ENCODE measurements at regions not wholly inside any gene's neighbourhood (a gene's known extent, or its start where the extent isn't known, plus 50 kb on each side); places are given as distances from the start of the nearest gene placed in this dataset.
A peak's percentile ranks its signal among the peaks of the same experiment; 100 is the strongest.
"Not testable (repeated sequence)": the region's sequence is repeated elsewhere in the genome, so short reads cannot be mapped to it uniquely, and the experiment has no call there.

- not testable (repeated sequence) for H3K56ac ChIP-seq (ENCODE audit: low read length); H4K5ac ChIP-seq (ENCODE audit: low read length); H3K4me2 ChIP-seq (ENCODE audit: low read length); H3K27me3 ChIP-seq (ENCODE audit: insufficient read depth, low read length, poor library complexity); H3K18ac ChIP-seq (ENCODE audit: low read length); H3K9ac ChIP-seq (ENCODE audit: low read length); DNase-seq; H3K4ac ChIP-seq (ENCODE audit: low read depth, low read length); H2BK120ac ChIP-seq (ENCODE audit: low read depth, low read length); H3K36me3 ChIP-seq (ENCODE audit: control insufficient read depth, insufficient read depth, low read length); H2BK5ac ChIP-seq (ENCODE audit: low read length); H3K23ac ChIP-seq (ENCODE audit: low read length); H3K4me1 ChIP-seq (ENCODE audit: control insufficient read depth, low read depth, low read length); H3K27ac ChIP-seq (ENCODE audit: low read depth, low read length); H2AK5ac ChIP-seq (ENCODE audit: low read length); H3K4me3 ChIP-seq (ENCODE audit: low read length); H3K79me1 ChIP-seq (ENCODE audit: low read length); H3K79me2 ChIP-seq (ENCODE audit: control insufficient read depth, insufficient read depth, low read length); H4K8ac ChIP-seq (ENCODE audit: low read depth, low read length); H2BK15ac ChIP-seq (replicated peaks; ENCODE audit: low read depth)
- no CpG with 5 or more reads among the region's 6 CpGs for WGBS (ENCODE audit: extremely low coverage, insufficient coverage, low lambda C conversion rate)
Measured at GRCh38 chr2:123804126-123804525, 221.0 kb upstream of the CNTNAP5 start.

- H3K18ac ChIP-seq (ENCODE audit: low read length); H3K4me2 ChIP-seq (ENCODE audit: low read length); H3K23ac ChIP-seq (ENCODE audit: low read length); H3K79me2 ChIP-seq (ENCODE audit: control insufficient read depth, insufficient read depth, low read length); H3K36me3 ChIP-seq (ENCODE audit: control insufficient read depth, insufficient read depth, low read length); H3K27ac ChIP-seq (ENCODE audit: low read depth, low read length); H2BK15ac ChIP-seq (replicated peaks; ENCODE audit: low read depth); DNase-seq; H3K4me1 ChIP-seq (ENCODE audit: control insufficient read depth, low read depth, low read length); H3K4ac ChIP-seq (ENCODE audit: low read depth, low read length); H2AK5ac ChIP-seq (ENCODE audit: low read length); H2BK5ac ChIP-seq (ENCODE audit: low read length); H3K9ac ChIP-seq (ENCODE audit: low read length); H2BK120ac ChIP-seq (ENCODE audit: low read depth, low read length); H4K8ac ChIP-seq (ENCODE audit: low read depth, low read length); H3K56ac ChIP-seq (ENCODE audit: low read length); H4K5ac ChIP-seq (ENCODE audit: low read length); H3K79me1 ChIP-seq (ENCODE audit: low read length); H3K4me3 ChIP-seq (ENCODE audit: low read length); H3K27me3 ChIP-seq (ENCODE audit: insufficient read depth, low read length, poor library complexity): not testable (repeated sequence)
- no CpG with 5 or more reads among the region's 3 CpGs for WGBS (ENCODE audit: extremely low coverage, insufficient coverage, low lambda C conversion rate)
Measured at GRCh38 chr2:123805746-123806145, 219.3 kb upstream of the CNTNAP5 start.

GRCh38 chr2:123808243-123808642, 216.8 kb upstream of the CNTNAP5 start:
- H4K8ac ChIP-seq (ENCODE audit: low read depth, low read length): no peak overlapping the region
- peak; percentile 42 for DNase-seq

GRCh38 chr2:123811846-123812245, 213.2 kb upstream of the CNTNAP5 start:
- no peak overlapping the region for H3K18ac ChIP-seq (ENCODE audit: low read length)
- no CpG with 5 or more reads among the region's 1 CpG for WGBS (ENCODE audit: extremely low coverage, insufficient coverage, low lambda C conversion rate)
- H3K9ac ChIP-seq (ENCODE audit: low read length): no peak overlapping the region
- no peak overlapping the region for H3K4ac ChIP-seq (ENCODE audit: low read depth, low read length)
- H3K79me2 ChIP-seq (ENCODE audit: control insufficient read depth, insufficient read depth, low read length): no peaks in the 10 kb centered on the region
- no peaks in the 10 kb centered on the region for H3K36me3 ChIP-seq (ENCODE audit: control insufficient read depth, insufficient read depth, low read length)
- no peaks in the 10 kb centered on the region for H3K79me1 ChIP-seq (ENCODE audit: low read length)
- H3K56ac ChIP-seq (ENCODE audit: low read length): no peak overlapping the region
- no peaks in the 10 kb centered on the region for H3K27me3 ChIP-seq (ENCODE audit: insufficient read depth, low read length, poor library complexity)
- DNase-seq: no peak
- no peak overlapping the region for H3K27ac ChIP-seq (ENCODE audit: low read depth, low read length)
- no peak overlapping the region for H2AK5ac ChIP-seq (ENCODE audit: low read length)
- H3K23ac ChIP-seq (ENCODE audit: low read length): no peak overlapping the region
- H2BK15ac ChIP-seq (replicated peaks; ENCODE audit: low read depth): no peak overlapping the region
- no peak overlapping the region for H2BK5ac ChIP-seq (ENCODE audit: low read length)
- no peak overlapping the region for H4K5ac ChIP-seq (ENCODE audit: low read length)
- no peak overlapping the region for H2BK120ac ChIP-seq (ENCODE audit: low read depth, low read length)
- H3K4me2 ChIP-seq (ENCODE audit: low read length): no peak overlapping the region
- no peak overlapping the region for H3K4me3 ChIP-seq (ENCODE audit: low read length)
- H3K4me1 ChIP-seq (ENCODE audit: control insufficient read depth, low read depth, low read length): no peaks in the 10 kb centered on the region
- no peak overlapping the region for H4K8ac ChIP-seq (ENCODE audit: low read depth, low read length)

More at GRCh38 chr2:123808243-123808642, 216.8 kb upstream of the CNTNAP5 start:
- Histone ChIP-seq H3K4me2 (ENCODE audit: low read length) (no peak overlapping the region), H3K9ac (ENCODE audit: low read length) (no peak overlapping the region), H3K4me3 (ENCODE audit: low read length) (no peak overlapping the region), H3K79me2 (ENCODE audit: control insufficient read depth, insufficient read depth, low read length) (no peaks in the 10 kb centered on the region), H3K23ac (ENCODE audit: low read length) (no peak overlapping the region), H3K18ac (ENCODE audit: low read length) (no peak overlapping the region), H2BK120ac (ENCODE audit: low read depth, low read length) (no peak overlapping the region), H2AK5ac (ENCODE audit: low read length) (no peak overlapping the region), H4K5ac (ENCODE audit: low read length) (no peak overlapping the region), H2BK15ac (replicated peaks; ENCODE audit: low read depth) (no peak overlapping the region), H3K56ac (ENCODE audit: low read length) (no peak overlapping the region), H2BK5ac (ENCODE audit: low read length) (no peak overlapping the region), H3K36me3 (ENCODE audit: control insufficient read depth, insufficient read depth, low read length) (no peaks in the 10 kb centered on the region), H3K27ac (ENCODE audit: low read depth, low read length) (no peak overlapping the region), H3K4ac (ENCODE audit: low read depth, low read length) (no peak overlapping the region), H3K79me1 (ENCODE audit: low read length) (no peaks in the 10 kb centered on the region), H3K4me1 (ENCODE audit: control insufficient read depth, low read depth, low read length) (no peaks in the 10 kb centered on the region), H3K27me3 (ENCODE audit: insufficient read depth, low read length, poor library complexity) (no peaks in the 10 kb centered on the region)
- WGBS (ENCODE audit: extremely low coverage, insufficient coverage, low lambda C conversion rate): no CpG with 5 or more reads among the region's 2 CpGs

GRCh38 chr2:123816203-123816602, 208.9 kb upstream of the CNTNAP5 start:
- Histone ChIP-seq H4K8ac (ENCODE audit: low read depth, low read length) (no peak overlapping the region), H3K79me1 (ENCODE audit: low read length) (no peaks in the 10 kb centered on the region), H3K36me3 (ENCODE audit: control insufficient read depth, insufficient read depth, low read length) (no peaks in the 10 kb centered on the region), H3K79me2 (ENCODE audit: control insufficient read depth, insufficient read depth, low read length) (no peaks in the 10 kb centered on the region), H3K27ac (ENCODE audit: low read depth, low read length) (no peak overlapping the region), H3K4me1 (ENCODE audit: control insufficient read depth, low read depth, low read length) (no peaks in the 10 kb centered on the region), H3K56ac (ENCODE audit: low read length) (no peak overlapping the region), H3K9ac (ENCODE audit: low read length) (no peak overlapping the region), H2BK15ac (replicated peaks; ENCODE audit: low read depth) (no peak overlapping the region), H2BK120ac (ENCODE audit: low read depth, low read length) (no peak overlapping the region), H3K27me3 (ENCODE audit: insufficient read depth, low read length, poor library complexity) (no peaks in the 10 kb centered on the region), H2AK5ac (ENCODE audit: low read length) (no peak overlapping the region), H3K4ac (ENCODE audit: low read depth, low read length) (no peak overlapping the region), H3K18ac (ENCODE audit: low read length) (no peak overlapping the region), H4K5ac (ENCODE audit: low read length) (no peak overlapping the region), H3K23ac (ENCODE audit: low read length) (no peak overlapping the region), H3K4me2 (ENCODE audit: low read length) (no peak overlapping the region), H3K4me3 (ENCODE audit: low read length) (no peak overlapping the region), H2BK5ac (ENCODE audit: low read length) (no peak overlapping the region)
- DNase-seq: no peak
- no CpG with 5 or more reads among the region's 1 CpG for WGBS (ENCODE audit: extremely low coverage, insufficient coverage, low lambda C conversion rate)

GRCh38 chr2:123816928-123817327, 208.2 kb upstream of the CNTNAP5 start:
- Histone ChIP-seq H3K27me3 (ENCODE audit: insufficient read depth, low read length, poor library complexity) (no peaks in the 10 kb centered on the region), H4K8ac (ENCODE audit: low read depth, low read length) (no peak overlapping the region), H3K4me2 (ENCODE audit: low read length) (no peak overlapping the region), H2BK15ac (replicated peaks; ENCODE audit: low read depth) (no peak overlapping the region), H2AK5ac (ENCODE audit: low read length) (no peak overlapping the region), H2BK120ac (ENCODE audit: low read depth, low read length) (no peak overlapping the region), H3K27ac (ENCODE audit: low read depth, low read length) (no peak overlapping the region), H4K5ac (ENCODE audit: low read length) (no peak overlapping the region), H3K36me3 (ENCODE audit: control insufficient read depth, insufficient read depth, low read length) (no peaks in the 10 kb centered on the region), H3K4ac (ENCODE audit: low read depth, low read length) (no peak overlapping the region), H3K4me1 (ENCODE audit: control insufficient read depth, low read depth, low read length) (no peaks in the 10 kb centered on the region), H2BK5ac (ENCODE audit: low read length) (no peak overlapping the region), H3K9ac (ENCODE audit: low read length) (no peak overlapping the region), H3K4me3 (ENCODE audit: low read length) (no peak overlapping the region), H3K79me1 (ENCODE audit: low read length) (no peaks in the 10 kb centered on the region), H3K79me2 (ENCODE audit: control insufficient read depth, insufficient read depth, low read length) (no peaks in the 10 kb centered on the region), H3K56ac (ENCODE audit: low read length) (no peak overlapping the region), H3K23ac (ENCODE audit: low read length) (no peak overlapping the region), H3K18ac (ENCODE audit: low read length) (no peak overlapping the region)
- DNase-seq: no peak

Measured in mesendoderm (in vitro differentiated cells).